HG02678 (cell line): ENCODE measurements at regions not wholly inside any gene's neighbourhood (a gene's known extent, or its start where the extent isn't known, plus 50 kb on each side); places are given as distances from the start of the nearest gene placed in this dataset.
A peak's percentile ranks its signal among the peaks of the same experiment; 100 is the strongest.
"Not testable (repeated sequence)": the region's sequence is repeated elsewhere in the genome, so short reads cannot be mapped to it uniquely, and the experiment has no call there.

Experiments
- ATAC-seq: cut with Tn5 transposase; IDR thresholded peaks from one replicate; pipeline ENCODE4 v1.9.1; 2021; ENCODE audit warnings: mild to moderate bottlenecking, moderate library complexity; ENCODE audit not compliant: unreplicated experiment

DNA sequence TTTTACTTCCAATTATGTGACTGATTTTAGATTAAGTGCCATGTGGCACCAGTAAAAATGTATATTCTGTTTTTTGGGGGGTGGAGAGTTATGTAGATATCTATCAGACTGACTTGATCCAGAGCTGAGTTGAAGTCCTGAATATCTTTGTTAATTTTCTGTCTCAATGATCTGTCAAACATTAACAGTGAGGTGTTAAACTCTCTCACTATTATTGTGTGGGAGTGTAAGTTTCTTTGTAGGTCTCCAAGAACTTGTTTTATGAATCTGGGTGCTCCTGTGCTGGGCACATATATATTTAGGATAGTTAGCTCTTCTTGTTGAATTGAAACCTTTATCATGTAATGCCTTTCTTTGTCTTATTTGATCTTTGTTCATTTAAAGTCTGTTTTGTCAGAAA, 276.5 kb upstream of the USP25 start:
- no peak for ATAC-seq

DNA sequence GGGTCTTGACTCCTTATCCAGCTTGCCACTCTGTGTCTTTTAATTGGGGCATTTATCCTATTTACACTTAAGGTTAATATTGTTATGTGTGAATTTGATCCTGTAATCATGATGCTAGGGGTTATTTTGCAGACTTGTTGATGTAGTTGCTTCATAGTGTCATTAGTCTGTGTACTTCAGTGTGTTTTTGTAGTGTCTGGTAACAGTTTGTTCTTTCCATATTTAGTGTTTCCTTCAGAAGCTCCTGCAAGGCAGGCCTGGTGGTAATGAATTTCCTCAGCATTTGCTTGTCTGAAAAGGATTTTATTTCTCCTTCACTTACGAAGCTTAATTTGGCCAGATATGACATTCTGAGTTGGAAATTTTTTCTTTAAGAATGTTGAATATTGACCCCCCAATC, 276.0 kb upstream of the USP25 start:
- not testable (repeated sequence) for ATAC-seq

DNA sequence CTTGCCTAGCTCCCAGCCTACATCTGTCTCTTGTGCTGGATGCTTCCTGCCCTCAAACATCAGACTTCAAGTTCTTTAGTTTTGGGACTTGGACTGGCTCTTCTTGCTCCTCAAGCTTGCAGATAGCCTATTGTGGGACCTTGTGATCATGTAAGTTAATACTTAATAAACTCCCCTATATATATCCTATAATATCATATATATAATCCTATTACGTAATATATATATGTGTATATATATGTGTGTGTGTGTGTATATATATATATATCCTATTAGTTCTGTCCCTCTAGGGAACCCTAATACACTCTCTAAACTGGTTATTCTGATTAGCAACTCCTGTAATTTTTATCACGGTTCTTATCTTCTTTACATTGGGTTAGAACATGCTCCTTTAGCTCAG, 274.9 kb upstream of the USP25 start:
- ATAC-seq = not testable (repeated sequence)

DNA sequence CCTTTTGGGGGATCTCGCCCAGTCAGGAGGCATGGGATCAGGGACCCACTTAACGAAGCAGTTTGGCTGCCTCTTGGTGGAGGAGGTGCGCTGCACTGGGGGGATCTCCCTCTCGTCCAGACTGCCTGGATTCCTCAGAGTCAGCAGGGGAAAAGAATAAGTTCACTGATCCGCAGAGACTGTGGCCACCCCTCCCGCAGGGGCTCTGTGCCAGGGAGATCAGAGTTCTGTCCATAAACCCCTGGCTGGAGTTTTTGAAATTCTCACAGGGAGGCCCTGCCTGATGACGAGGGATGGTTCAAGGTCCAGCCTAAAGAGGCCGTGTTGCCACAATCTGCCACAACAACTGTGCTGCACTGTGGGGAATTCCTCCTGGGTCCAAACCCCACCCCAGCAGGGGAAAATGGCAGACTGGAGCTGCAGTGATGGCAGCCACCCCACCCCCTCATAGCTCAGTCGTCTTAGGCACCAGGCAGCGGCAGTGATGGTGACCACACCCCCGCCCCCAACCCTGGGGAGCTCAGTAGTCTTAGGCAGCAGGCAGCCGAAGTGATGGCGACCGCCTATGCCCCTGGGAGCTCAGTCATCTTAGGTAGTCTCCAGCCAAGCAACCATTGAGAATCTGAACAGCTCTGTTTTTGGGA, 273.8 kb upstream of the USP25 start:
- no peak for ATAC-seq

DNA sequence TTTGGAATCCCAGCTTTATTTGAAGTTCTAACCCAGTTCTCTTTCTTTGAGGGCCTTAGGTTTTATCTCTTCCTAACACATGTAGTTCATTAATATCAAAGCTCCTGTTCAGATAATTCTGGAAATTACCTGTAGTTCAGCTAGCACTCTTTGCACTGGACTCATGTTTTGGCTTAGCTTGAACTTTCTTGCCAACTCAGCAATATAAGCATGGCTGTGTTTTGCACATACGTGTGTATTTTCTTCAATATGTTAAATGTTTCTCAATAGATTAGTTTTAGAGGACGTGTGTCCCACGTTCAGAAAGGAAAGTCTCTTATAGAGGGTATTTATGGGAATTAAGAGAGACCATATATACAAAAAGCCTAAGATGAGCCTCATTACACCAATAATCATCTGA, 271.8 kb upstream of the USP25 start:
- ATAC-seq = no peak

DNA sequence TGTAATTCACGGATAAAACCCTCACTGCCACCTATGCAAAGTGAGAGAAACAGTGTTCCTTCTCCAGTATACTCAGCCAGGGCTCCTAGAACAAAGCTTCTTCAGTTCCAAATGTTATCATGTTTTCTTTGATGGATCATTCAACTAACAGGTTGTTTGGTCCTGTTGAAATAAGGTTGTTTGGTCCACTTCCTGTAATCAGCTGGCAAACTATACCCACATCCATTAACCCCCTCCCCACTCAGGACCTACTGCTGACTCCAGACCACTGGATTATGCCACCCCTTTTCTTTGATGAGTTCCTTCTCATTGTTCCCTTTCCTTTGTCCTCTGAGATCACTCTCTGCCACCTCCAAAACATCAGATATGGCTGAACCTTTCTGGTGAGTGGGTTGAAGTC, 267.7 kb upstream of the USP25 start:
- no peak for ATAC-seq

DNA sequence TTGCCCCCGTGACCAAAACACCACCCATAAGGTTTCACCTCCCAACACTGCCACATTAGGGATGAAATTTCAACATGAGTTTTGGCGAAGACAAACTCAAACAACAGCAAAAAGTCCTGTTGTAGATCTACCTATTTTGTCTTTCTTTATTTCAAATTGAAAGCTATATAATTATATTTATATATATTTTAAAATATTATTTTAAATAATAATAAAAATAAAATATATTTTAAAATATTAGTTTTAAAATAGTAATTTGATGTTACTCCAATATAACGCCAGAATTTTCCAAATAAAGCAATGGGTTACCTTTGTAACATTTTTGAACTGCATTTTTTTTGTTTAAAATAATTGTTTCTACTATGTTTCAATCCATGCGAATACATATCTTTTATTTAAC, 263.5 kb upstream of the USP25 start:
- no peak for ATAC-seq

DNA sequence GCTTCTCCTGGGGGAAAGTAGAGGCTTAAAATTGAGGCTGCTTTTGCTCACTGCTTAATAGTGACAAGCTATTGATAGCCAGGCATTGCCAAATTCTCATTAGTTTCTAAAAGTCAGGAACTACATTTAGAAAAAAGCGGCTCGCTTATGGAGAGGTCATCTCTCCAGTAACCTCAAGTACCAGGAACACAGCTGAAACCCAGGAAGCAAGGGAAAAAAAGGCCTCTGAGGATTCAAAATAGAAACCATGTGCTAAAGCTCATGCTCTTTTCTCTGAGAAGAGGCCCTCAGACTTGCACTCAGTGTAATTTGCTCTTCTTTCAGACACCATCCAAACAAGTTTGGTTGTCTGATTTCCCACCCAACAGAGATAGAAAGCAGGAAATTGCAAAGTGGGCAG, 261.4 kb upstream of the USP25 start:
- no peak for ATAC-seq

DNA sequence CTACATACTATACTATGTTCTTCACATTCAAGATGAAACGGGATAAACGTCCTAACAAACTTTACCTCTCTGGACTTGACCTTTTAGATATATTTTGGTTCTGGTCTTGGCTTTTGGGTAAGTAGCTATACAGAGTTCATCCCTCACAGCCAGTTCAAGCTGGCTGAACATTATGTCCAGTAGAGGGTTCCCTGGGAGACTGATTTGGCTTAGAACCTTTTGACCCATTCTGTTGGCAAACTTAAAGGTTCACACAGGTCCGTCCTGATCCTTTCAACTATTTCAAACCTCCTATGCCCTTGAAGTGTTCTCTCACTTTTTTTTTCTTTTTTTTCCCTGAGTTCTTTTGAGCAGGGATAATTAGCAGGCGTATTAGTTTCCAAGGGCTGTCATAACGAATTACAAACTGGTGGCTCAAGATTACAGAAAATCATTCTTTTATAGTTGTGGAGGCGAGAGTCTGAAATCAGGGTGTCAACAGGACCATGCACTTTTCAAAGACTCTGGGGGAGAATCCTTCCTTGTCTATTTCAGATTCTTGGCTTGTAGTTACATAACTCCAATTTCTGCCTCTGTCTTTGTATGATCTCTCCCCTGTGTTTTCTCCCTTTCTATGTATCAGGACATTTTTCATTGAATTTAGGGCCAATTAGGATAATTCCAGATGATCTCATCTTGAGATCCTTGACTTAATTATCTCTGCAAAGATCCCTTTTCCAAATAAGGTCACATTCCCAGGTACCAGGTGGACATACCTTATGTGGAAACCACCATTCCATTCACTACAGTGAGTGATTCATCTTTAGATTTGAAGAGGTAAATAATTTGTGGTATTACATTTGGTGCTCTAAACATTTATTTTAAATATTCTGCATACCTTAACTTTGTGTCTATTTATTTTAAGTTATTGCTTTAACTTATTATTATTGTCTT, 257.4 kb upstream of the USP25 start:
- no peak for ATAC-seq

DNA sequence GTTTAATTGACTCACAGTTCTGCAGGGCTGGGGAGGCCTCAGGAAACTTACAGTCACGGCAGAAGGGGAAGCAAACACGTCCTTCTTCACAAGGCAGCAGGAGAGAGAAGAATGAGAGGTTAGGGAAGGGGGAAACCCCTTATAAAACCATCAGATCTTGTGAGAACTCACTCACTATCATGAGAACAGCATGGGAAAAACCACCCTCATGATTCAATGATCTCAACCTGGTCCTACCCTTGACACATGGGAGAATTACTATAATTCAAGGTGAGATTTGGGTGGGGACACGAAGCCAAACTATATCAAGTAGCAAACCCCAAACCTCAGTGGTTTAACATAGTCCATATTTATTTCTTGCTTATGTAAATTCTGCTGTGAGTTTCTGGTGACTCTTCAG, 252.0 kb upstream of the USP25 start:
- not testable (repeated sequence) for ATAC-seq

DNA sequence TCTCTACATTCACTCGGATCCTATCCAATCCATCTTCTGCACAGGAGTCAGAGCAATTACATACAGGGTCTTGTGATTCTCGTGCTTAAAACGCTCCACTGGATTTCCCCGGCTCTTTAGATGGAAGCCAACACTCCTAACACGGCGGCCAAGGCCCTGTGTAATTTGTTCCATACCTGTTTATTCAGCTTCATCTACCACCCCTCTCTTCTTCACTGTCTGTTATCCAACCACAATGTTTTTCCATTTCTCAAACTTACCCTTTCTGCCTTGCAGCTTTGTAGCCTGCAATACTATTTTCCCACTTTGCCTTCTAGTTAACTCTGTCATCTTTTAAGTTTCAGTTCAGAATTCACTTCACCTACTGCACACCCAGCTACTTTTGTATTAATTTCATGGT, 249.6 kb upstream of the USP25 start:
- ATAC-seq = no peak

DNA sequence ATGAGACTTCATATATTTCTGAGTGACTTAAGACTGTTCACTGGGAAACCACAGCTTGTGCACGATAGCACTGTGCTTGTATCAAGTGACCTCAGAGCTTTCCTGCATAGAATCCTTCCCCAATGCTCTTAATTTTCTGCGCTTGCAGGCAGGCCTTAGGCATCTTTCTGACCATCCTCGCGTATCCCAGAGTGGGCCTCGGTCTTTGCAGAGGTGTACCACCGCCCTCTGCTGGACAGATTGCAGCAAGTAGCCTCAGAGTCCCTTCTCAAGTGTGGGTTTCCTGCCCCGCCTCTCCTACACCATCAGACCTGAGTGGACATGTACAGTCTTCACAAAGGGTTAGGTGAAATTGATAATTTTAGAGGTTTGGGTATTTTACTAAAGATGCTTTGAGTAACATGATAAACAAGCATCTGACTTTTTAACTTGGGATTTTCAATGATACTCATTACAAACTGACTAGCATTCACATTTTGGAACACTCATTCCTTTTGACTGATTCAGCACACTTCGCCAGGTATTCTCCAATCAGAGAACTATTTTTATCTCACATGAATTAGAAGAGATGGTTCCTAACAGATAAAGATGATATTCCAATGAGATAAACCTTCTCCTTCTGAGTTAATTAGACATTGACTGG, 246.5 kb upstream of the USP25 start:
- peak; percentile 99 for ATAC-seq

DNA sequence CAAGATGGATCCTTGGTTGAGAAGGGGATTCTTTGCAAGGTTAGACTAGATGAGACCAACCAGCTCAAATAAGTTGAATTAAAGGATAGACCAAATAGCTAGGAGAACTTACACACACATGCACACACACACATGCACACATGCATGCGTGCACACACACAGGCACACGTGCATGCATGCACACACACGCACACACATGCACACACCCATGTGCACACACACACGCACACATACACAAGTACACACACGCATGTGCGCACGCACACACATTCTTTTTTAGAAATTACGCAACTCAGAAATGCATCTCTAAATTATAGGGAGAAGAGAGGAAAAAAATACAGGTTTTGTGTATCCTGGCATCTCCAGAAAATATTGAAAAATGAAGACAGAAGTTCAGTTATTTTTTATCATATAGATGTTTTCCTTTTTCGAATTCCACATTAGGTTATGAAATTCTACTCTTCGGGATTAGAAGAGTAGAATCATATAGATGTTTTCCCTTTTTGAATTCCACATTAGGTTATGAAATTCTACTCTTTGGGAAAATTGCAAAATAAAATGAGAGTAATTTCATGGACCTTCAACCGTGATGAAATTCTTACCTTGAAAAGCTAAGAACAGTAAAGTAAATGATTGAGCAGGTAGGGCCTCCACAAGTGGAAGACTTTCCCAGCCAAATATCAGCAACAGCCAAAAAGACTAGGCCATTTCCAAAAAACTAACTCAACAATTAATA, 243.2 kb upstream of the USP25 start:
- ATAC-seq = no peak

DNA sequence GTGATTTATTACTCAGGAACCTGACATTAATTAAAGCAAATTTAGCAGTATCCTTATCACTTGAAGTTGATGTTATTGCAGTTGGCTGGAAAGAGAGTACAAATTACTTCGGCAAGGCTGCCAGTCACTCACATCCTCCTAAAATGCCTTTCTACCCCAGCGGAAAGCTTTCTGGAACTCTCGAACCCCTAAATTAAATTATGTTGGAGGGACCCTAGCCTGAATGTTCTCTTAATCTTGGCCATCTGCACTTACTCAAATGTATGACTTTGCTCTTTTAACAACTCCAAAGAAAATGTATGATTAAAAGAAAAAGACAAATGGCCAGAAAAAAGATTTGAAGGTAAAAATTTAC, 242.6 kb upstream of the USP25 start:
- ATAC-seq = no peak

DNA sequence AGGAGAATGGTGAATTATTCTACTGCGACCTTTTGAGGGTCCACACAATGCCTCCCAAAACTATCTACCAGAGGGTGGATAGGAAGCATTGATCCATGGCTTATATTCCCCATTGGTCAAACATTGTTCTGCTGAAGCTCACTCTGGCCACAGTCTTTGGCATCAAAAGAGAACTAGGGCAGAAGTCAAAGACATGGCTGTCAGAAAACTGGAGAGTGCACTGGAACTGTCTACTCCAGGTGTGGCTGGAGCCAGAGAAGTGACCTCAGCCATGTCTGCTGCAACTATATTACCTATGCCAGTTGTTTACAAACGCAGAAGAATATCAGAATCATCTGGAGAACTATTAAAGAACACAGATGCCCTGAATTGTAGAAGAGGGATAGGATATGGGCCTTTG, 238.7 kb upstream of the USP25 start:
- ATAC-seq = no peak

DNA sequence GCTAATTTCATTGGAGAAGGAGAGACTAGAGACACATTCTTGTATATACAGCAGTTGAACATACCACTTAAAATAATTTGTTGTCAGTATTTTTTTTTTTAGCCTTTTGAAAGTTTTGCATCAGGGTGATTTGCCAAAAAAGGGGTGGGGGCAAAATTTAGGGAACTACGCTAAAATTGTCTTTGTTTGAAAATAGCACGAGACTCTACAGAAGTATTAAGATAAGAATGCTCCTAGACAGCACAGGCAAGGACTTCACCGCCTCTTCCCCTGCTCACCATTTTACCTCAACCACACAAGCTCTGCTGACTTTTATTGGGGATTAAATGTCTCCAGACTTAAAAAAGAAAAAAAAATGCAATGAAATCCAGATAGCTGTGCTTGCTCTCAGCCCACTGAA, 236.1 kb upstream of the USP25 start:
- no peak for ATAC-seq

DNA sequence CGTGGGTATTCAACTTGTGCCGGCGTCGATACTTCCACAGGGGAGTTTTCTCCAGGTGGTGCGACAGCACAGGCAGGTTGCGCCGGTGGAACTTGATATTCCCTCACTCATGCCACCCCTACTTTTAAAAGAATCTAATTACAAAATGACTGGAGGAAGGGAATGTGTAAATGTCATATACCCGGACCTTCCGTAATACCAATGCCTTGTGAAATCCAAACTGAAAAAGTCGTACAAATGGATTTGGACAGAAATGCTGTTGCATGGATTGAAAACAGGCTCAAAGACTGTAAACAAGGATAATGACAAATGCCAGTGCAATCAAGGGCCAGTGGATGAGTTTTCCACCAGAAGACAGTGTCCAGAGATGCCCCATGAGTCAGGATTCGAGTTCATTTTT, 235.3 kb upstream of the USP25 start:
- no peak for ATAC-seq

DNA sequence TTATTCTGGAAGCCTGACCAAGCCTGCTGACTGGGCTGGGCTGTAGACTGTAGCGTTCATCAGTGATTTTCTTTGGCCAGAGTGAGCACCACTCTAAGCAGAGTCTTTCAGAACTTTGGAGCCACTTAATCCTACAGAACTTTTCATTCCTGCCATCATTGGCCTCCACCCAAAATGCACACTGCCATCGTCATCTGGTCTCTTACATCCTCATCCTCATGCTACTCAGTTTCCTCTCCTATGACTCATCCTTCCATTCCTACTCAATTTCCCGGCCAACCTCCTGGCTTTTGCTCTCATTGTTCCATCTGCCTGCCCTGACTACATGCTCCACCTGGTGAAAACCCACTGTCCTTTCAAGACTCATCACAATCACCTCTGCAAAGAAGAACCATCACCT, 233.8 kb upstream of the USP25 start:
- no peak for ATAC-seq

DNA sequence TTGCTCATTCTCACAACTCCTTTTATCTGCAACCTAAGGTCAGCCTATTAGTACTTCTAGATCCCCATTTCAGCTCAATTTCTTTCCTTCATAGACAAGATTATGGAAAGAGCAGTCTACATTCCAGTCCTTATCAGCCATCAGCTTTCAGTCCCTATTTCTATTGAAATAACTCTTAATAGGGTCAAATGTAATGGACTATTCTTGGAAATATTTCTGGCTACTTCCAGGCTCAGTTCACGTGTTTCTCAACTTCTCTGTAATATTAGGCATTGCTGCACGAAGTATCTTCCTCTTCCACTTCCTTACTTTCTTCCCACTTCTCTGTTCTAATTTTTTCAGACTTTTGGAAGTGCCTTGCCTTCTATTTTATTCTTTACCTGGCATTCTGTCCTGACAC, 232.9 kb upstream of the USP25 start:
- ATAC-seq = no peak

DNA sequence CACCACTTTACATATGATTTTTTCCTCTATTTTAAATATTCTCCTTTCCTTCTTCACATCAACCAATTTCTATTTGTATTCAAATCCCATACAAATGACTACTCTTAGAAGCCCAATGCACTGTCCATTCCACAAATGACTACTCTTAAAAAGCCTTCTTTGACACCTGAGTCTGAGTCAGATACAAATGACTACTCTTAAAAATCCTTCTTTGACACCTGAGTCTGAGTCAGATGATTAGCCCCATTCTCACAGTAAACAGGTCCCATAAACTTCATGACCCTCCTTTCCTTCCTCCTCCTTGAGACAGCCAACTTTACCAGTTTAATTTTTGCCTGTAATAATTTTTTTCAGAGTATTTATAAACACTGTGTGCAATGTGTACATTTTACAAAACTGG, 231.3 kb upstream of the USP25 start:
- no peak for ATAC-seq

DNA sequence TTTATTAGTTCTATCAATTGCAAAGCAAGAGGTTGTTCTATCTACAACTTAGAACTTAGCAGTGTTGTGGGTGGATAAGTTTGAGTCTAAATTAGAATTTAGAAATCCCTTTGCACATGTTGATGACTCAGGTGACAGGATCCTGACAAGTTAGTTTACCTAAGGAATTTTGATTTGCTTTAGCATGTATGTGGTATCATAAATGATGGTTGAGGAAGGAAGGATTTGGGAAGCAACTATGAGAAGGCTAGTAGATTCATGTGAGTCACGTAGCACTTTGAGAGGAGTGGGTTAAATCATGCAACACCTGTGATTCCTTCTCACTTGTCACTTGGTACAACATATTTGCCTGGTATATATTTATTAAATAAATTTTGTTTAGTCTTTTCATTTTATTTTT, 223.7 kb upstream of the USP25 start:
- no peak for ATAC-seq
